HAP-1 (cell line): ENCODE measurements at regions not wholly inside any gene's neighbourhood (a gene's known extent, or its start where the extent isn't known, plus 50 kb on each side); places are given as distances from the start of the nearest gene placed in this dataset.

Source experiments
- DNase-seq, 2 experiments: peaks; one replicate each; pipeline ENCODE4 v3.0.0-alpha.2; 2016 to 2020; ENCODE audit warnings: low spot score in 2 of 2
- H3K27me3 ChIP-seq: fragments of 250-450 bp; sonication (Bioruptor Pico); 2 replicates; pipeline ENCODE4 v1.5.1; 2020; ENCODE audit warnings: low read depth, mild to moderate bottlenecking, moderate library complexity
- H3K36me3 ChIP-seq: fragments of 250-450 bp; sonication (Bioruptor Pico); replicated peaks from 2 replicates; pipeline ENCODE4 v1.5.1; 2020; ENCODE audit warnings: mild to moderate bottlenecking
- H3K4me1 ChIP-seq: fragments of 250-450 bp; sonication (Bioruptor Pico); 2 replicates; pipeline ENCODE4 v1.5.1; 2020; ENCODE audit warnings: mild to moderate bottlenecking
- H3K4me3 ChIP-seq: fragments of 250-450 bp; sonication (Bioruptor Pico); 2 replicates; pipeline ENCODE4 v1.5.1; 2020; ENCODE audit warnings: mild to moderate bottlenecking, moderate library complexity
- H3K9me3 ChIP-seq: fragments of 250-450 bp; sonication (Bioruptor Pico); 2 replicates; pipeline ENCODE4 v1.5.1; 2020; ENCODE audit warnings: mild to moderate bottlenecking, moderate library complexity
- in situ Hi-C: fragments of 300-500 bp; cut with MboI; formaldehyde crosslinking; loops from 3 replicates; pipeline ENCODE4 v1.14.3; 2020; ENCODE audit warnings: low sequenced_read_pairs, inconsistent platforms, mixed read lengths

GRCh38 chr16:85293458-85293857, 181.2 kb upstream of the CIBAR2 start:
- Histone ChIP-seq H3K4me3 (no peak overlapping the region), H3K36me3 (no peaks in the 10 kb centered on the region), H3K4me1 (no peaks in the 10 kb centered on the region), H3K9me3 (no peaks in the 10 kb centered on the region), H3K27me3 (no peaks in the 10 kb centered on the region)
- DNase-seq, result no peak
- in situ Hi-C loops, result no loop called here

DNA sequence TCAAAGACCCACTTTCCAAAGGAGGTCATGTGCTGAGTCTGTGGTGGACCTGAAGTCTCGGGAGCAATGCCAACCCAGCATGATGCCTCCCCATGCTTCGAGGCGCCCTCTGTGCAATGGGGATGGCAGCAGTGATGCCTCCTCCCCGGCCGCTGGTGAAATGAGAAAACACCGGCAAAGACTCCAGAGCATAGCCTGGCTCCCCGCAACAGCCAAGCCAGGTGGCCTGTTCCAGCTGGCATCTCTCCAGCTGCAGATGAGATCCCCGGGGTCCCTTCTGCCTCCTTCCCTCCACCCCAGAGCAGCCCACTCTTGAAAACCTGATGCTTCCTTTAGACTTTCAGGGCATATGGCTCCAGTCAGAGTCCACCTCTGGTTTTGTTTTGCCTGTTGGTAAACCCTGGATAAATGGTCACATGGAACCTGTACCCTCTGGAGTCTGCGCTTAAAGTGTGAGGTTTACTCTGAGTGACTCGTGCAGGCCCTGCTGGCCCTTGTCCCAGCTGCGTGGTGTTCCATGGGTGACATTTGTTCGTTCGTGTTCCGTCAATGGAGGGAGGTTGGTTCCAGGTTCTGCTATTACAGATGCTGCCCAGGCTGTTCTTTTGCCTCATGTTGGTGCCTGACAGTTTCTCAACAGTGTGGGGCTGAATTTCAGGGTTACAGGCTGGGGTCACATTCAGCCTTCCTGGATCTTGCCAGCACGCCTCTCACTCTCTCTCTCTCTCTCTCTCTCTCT, 181.8 kb upstream of the CIBAR2 start:
- no peaks in the 10 kb centered on the region for H3K4me1 ChIP-seq
- no peaks in the 10 kb centered on the region for H3K36me3 ChIP-seq
- no peaks in the 10 kb centered on the region for H3K9me3 ChIP-seq
- DNase-seq, result no peak
- H3K4me3 ChIP-seq, result no peak overlapping the region
- in situ Hi-C loops, result no loop called here
- H3K27me3 ChIP-seq, result no peaks in the 10 kb centered on the region

GRCh38 chr16:85294810-85295508, 182.7 kb upstream of the CIBAR2 start:
- Histone ChIP-seq H3K9me3 (no peaks in the 10 kb centered on the region), H3K36me3 (no peaks in the 10 kb centered on the region), H3K27me3 (no peaks in the 10 kb centered on the region), H3K4me3 (no peak overlapping the region), H3K4me1 (no peaks in the 10 kb centered on the region)
- no peak for DNase-seq
- in situ Hi-C loops, result no loop called here

GRCh38 chr16:85296859-85297660, 184.8 kb upstream of the CIBAR2 start:
- peak in 1 of 2 experiments; percentile 76 for DNase-seq
- H3K27me3 ChIP-seq, result no peaks in the 10 kb centered on the region
- no peak overlapping the region for H3K4me3 ChIP-seq
- in situ Hi-C loops, result no loop called here
- no peaks in the 10 kb centered on the region for H3K36me3 ChIP-seq
- no peaks in the 10 kb centered on the region for H3K9me3 ChIP-seq
- no peaks in the 10 kb centered on the region for H3K4me1 ChIP-seq

GRCh38 chr16:85297881-85298280, 185.6 kb upstream of the CIBAR2 start:
- Histone ChIP-seq H3K9me3 (no peaks in the 10 kb centered on the region), H3K4me1 (no peaks in the 10 kb centered on the region), H3K27me3 (no peaks in the 10 kb centered on the region), H3K36me3 (no peaks in the 10 kb centered on the region), H3K4me3 (no peak overlapping the region)
- no peak for DNase-seq
- in situ Hi-C loops, result no loop called here

DNA sequence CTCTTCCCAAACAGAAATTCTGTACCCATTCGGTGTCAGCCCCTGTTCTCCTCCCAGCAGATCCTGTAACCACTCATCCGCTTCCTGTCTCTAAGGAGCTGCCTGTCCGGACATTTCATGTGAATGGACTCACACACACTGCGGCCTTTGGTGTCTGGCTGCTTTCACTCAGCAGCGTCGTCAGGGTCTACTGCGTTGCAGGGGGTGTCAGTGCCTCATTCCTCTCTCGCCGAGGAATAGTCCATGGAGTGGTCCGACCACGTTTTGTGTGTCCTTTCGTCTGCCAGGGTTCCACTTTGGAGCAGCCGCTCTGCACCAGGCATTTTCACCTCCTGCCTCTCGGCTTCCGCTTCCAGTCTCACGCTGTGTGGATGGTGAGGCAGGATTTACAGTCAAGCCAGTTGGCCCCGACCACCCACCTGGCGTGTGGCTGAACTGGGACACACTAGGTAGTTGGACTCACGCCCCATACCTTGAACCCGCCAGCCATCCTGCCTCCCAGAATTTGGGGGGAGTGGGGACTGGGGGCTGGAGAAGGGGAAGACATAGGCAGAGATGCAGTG, 188.2 kb upstream of the CIBAR2 start:
- Histone ChIP-seq H3K4me3 (no peak overlapping the region), H3K4me1 (peaks cover 3% of the 10 kb centered on the region; the same call in 1 of the 2 replicates), H3K27me3 (no peaks in the 10 kb centered on the region), H3K36me3 (no peaks in the 10 kb centered on the region), H3K9me3 (no peaks in the 10 kb centered on the region)
- DNase-seq, result no peak
- in situ Hi-C loops, result no loop called here

GRCh38 chr16:85301231-85301630, 189.0 kb upstream of the CIBAR2 start:
- H3K4me1 ChIP-seq, result peaks cover 3% of the 10 kb centered on the region; the same call in 1 of the 2 replicates
- H3K9me3 ChIP-seq, result no peaks in the 10 kb centered on the region
- H3K27me3 ChIP-seq, result no peaks in the 10 kb centered on the region
- in situ Hi-C loops, result no loop called here
- H3K36me3 ChIP-seq, result no peaks in the 10 kb centered on the region
- H3K4me3 ChIP-seq, result no peak overlapping the region
- DNase-seq, result no peak

- DNase-seq, result no peak
- in situ Hi-C loops, result no loop called here
Observed at GRCh38 chr16:85302018-85302847, 190.0 kb upstream of the CIBAR2 start.

DNA sequence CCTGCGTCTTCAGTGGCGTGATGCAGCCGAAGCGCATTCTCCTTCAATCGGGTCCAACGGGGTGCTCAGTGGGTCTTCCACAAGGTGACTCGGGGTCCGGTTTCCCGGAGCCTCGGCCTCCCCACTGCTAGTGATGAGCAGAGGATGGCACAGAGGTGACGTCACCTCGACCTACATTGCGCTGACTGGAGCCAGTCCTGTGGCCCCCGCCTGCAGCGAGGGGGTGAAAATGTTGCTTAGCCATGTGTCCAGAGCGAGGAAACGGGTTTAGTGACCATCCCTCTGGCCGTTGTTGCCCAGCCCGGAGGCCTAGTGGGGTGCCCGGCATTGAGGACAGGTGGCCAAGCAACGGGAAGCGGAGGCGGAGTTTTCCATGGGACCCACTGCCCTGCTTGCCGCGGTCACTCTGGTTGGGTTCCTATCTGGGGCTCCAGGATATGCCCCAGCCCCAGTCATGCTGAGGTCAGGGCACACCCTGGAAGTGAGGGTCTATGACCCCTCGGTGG, 190.6 kb upstream of the CIBAR2 start:
- H3K36me3 ChIP-seq, result no peaks in the 10 kb centered on the region
- DNase-seq, result no peak
- in situ Hi-C loops, result no loop called here
- H3K9me3 ChIP-seq, result no peaks in the 10 kb centered on the region
- peak overlapping the region; percentile 15 for H3K4me3 ChIP-seq
- peaks cover 3% of the 10 kb centered on the region; the same call in 1 of the 2 replicates for H3K4me1 ChIP-seq
- no peaks in the 10 kb centered on the region for H3K27me3 ChIP-seq

More at GRCh38 chr16:85302018-85302847, 190.0 kb upstream of the CIBAR2 start:
- H3K9me3 ChIP-seq, result no peaks in the 10 kb centered on the region
- no peak overlapping the region for H3K4me3 ChIP-seq
- no peaks in the 10 kb centered on the region for H3K27me3 ChIP-seq
- H3K4me1 ChIP-seq, result peaks cover 3% of the 10 kb centered on the region; the same call in 1 of the 2 replicates
- no peaks in the 10 kb centered on the region for H3K36me3 ChIP-seq

- peak; percentile 54 to 88 for DNase-seq
- Histone ChIP-seq H3K9me3 (no peaks in the 10 kb centered on the region), H3K4me3 (peak overlapping the region; percentile 15), H3K4me1 (peaks cover 3% of the 10 kb centered on the region; the same call in 1 of the 2 replicates), H3K27me3 (no peaks in the 10 kb centered on the region), H3K36me3 (no peaks in the 10 kb centered on the region)
- in situ Hi-C loops, result no loop called here
Observed at GRCh38 chr16:85303354-85303883, 191.1 kb upstream of the CIBAR2 start.

- H3K9me3 ChIP-seq, result no peaks in the 10 kb centered on the region
- no peaks in the 10 kb centered on the region for H3K36me3 ChIP-seq
- no peak for DNase-seq
- no peak overlapping the region for H3K4me3 ChIP-seq
- H3K4me1 ChIP-seq, result peaks cover 3% of the 10 kb centered on the region; the same call in 1 of the 2 replicates
- H3K27me3 ChIP-seq, result no peaks in the 10 kb centered on the region
- in situ Hi-C loops, result no loop called here
Observed at GRCh38 chr16:85304337-85304736, 192.1 kb upstream of the CIBAR2 start.

DNA sequence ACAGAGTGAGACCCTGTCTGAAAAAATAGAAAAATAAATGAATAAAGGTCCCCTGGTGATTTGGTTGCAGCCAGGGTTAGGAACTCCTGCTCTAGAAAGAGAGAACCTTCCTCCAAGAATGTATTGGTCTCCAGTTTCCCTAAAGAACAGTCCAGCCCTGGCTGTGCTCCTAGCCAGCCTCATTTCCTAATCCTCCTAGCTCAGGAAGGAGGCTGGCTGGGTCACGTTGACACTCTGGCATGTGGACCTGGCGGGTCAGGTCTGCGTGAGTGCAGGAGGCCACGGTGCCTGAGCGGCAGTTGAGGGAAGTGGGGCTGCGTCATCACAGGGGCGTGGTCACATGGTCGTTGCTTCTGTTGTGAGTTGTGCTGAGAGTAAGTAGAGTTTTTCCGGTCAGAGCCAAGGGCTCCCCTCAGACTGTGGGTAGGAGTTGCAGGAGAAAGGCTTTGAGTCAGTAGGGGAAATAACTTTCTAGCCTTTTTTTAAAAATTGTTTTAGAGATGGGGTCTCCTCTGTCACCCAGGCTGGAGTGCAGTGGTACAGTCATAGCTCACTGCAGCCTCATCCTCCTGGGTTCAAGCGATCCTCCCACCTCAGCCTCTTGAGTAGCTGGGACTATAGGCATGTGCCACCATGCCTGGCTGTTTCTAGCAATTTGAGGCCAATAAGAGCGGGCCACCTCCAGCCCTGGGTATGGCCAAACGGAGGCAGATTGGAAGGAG, 194.0 kb upstream of the CIBAR2 start:
- H3K9me3 ChIP-seq, result no peaks in the 10 kb centered on the region
- peaks cover 3% of the 10 kb centered on the region; the same call in 1 of the 2 replicates for H3K4me1 ChIP-seq
- no peaks in the 10 kb centered on the region for H3K36me3 ChIP-seq
- in situ Hi-C loops, result no loop called here
- peak; percentile 13 to 68 for DNase-seq
- H3K27me3 ChIP-seq, result no peaks in the 10 kb centered on the region
- no peak overlapping the region for H3K4me3 ChIP-seq
